Right kidney (tissue), 1 donor: ENCODE measurements at regions not wholly inside any gene's neighbourhood (a gene's known extent, or its start where the extent isn't known, plus 50 kb on each side); places are given as distances from the start of the nearest gene placed in this dataset.
"Not testable (repeated sequence)": the region's sequence is repeated elsewhere in the genome, so short reads cannot be mapped to it uniquely, and the experiment has no call there.

ENCODE experiments used
- DNase-seq: peaks from one replicate; pipeline ENCODE4 v3.0.0-alpha.2; 2016

DNA sequence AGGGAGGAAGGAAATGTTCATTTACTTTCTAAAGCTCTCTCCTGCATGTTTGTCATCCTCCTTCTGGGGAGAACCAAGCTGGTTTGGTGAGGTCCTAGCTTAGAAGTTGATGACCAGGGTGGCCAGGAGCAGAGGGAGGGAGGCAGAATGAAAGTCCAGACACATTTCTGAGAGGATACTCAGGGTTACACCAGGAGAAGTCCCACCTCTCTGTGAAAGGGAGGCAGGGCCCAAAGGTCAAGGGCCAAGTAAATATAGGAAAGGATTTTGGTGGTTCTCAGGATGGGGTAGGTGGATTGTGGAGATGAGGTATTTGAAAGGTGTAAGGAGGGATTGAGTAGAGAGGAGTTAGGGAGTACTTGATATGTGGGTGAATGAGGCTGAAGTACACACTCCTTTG, 58.0 kb upstream of the FBXO11 start:
- no peak for DNase-seq

DNA sequence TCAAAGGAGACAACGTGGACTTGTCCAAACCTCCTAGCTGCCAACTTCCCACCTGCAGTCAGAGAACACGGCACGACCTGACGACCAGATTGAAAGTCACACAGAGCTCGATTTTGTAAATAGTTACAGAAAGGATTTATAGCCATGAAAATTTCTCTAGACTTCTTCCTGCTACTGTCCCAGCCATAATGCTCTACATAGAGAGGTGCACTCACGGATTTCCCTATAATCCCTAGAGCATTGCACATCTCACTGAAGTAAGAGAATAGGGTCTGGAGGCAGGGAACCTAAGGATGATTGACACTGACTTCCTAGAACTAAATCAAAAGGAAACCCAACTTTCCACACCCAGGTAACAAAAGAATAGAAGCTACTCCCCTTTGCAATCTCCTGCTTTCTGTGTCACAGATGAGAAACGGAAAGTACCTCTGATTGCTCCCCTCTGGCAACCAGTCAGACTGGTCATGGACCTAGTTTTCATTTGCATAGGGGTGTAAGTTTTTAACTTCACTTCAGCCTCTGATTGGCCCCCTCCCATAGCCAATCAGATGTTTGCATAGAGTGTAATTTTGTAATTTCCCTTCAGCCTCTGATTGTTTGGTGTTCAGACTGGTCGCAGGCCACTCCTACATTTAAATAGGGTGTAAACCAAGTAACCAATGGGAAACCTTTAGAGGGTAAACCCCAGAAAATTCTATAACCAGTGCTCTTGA, 58.6 kb upstream of the FBXO11 start:
- no peak for DNase-seq

DNA sequence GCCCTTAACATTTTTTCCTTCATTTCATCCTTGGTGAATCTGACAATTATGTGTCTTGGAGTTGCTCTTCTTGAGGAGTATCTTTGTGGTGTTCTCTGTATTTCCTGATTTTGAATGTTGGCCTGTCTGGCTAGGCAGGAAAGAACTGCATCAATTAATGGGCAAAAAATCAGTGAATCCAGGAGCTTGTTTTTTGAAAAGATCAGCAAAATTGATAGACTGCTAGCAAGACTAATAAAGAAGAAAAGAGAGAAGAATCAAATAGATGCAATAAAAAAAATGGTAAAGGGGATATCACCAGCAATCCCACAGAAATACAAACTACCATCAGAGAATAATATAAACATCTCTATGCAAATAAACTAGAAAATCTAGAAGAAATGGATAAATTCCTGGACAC, 70.4 kb upstream of the FBXO11 start:
- DNase-seq, result not testable (repeated sequence)

DNA sequence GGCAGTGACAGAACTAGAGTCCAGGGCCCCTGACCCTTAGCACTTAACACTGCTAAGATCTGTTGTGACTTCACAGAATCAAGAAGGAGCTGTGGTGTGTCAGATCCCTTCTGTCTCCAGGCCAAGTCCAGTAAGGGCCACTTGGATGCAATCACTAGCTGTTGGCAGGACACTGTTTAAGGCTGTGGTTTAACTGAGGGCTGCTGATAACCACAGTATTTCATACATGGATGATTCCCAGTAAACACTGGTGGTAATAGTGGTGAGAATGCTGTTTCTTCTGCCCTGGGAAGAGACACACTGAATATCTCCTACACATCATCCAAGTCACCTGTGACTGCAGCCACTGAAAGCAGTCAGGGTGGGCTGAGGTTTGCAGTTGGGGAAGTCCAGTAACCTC, 77.7 kb upstream of the FBXO11 start:
- DNase-seq, result no peak

DNA sequence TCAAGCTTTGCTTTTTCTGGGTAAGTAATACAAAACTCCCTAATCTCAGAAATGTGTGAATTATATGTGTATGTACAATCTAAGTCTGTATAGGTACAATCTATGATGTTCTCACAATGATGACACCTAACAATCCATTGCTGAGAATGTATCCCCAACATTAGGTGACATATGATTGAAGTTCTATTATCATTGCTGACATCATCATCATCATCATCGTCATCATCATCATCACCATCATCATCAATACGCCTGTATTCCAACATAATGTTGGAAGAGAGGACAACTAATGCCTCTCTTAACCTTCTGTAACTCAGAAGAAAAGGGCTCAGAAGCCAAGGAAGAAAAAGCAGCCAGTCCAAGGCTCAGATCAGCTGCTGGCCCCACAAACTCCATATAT, 84.2 kb upstream of the FBXO11 start:
- DNase-seq, result no peak

DNA sequence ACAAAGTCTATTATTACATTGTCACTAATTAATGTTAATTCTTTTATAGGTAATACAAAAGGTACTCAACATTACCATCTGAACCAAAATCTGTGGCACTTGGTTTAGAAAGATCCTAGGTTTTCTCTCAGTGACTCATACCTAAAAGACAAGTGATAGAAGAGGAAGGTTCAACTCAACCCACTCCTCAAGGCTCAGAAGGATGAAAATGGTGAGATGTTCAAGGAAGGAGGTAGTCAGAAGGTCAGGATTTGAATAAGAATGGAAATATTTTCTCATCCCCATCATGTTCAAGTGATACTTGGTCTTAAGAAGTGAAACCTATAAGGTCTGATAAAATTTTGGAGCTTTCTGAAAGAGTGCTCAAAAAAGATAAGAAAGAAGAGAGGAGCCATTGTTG, 86.4 kb upstream of the FBXO11 start:
- no peak for DNase-seq

DNA sequence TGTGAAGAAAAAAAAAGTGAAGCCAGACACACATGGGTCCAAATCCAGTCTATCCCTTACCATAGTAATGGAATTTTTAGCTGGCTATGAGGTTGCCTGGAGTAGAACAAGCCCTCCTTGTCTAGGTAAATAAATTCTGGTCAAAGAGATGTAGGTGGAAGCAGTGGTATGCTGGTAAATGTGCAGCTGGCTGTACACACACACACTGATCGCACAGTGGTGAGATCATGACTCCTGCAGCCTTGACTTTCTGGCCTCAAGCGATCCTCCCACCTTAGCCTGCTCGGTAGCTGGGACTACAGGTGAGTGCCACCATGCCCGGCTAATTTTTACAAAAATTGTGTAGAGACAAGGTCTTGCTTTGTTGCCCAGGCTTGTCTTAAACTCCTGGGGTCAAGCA, 90.5 kb upstream of the FBXO11 start:
- DNase-seq, result no peak

DNA sequence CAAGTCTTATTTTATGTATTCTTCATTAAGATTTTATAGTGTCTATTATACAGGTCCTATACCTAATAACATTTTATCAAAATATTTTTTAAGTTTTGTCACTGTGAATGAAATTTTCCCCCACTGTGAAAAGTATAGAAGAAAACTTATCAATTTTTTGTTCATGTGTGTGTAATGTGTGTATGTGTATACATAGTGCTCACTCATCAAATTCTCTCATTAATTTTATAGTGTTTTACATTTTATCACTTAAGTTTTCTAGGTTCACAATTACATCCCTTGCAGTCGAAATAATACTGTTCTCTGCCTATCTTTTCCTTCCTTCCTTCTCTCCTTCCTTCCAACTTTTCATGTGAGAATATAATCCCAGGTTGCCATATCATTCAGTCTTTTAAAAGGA, 93.2 kb upstream of the FBXO11 start:
- no peak for DNase-seq

DNA sequence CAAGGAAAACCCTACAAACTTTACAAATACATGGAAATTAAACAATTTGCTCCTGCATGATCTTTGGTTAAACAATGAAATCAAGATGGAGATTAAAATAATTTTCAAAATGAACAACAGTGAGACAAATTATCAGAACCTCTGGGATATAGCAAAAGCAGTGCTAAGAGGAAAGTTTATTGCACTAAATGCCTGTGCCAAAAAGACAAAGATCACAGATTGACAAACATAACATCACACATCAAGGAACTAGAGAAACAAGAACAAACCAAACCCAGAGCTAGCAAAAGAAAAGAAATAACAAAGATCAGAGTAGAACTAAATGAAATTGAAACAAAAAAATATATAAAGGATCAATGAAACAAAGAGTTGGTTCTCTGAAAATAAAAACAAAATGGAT, 95.2 kb upstream of the FBXO11 start:
- no peak for DNase-seq

DNA sequence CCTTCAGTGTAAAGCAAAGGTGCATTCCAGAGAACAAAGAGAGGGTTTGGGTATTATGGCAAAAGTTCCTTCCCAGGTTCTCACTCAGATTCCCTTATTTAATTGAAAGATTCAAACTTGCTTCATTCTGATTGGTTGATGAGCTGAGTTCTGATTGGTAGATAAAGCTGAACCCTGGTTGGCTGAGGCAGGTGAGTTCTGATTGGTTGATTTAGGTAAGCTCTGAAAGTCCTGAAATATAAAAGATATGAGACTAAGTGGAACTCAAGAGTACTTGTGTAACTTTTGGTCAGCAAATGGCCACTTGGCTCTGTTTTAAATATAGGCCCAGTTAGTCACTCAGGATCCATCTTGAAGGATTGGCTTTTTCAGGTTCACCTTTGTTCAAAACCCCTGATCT, 99.8 kb upstream of the FBXO11 start:
- DNase-seq, result no peak

DNA sequence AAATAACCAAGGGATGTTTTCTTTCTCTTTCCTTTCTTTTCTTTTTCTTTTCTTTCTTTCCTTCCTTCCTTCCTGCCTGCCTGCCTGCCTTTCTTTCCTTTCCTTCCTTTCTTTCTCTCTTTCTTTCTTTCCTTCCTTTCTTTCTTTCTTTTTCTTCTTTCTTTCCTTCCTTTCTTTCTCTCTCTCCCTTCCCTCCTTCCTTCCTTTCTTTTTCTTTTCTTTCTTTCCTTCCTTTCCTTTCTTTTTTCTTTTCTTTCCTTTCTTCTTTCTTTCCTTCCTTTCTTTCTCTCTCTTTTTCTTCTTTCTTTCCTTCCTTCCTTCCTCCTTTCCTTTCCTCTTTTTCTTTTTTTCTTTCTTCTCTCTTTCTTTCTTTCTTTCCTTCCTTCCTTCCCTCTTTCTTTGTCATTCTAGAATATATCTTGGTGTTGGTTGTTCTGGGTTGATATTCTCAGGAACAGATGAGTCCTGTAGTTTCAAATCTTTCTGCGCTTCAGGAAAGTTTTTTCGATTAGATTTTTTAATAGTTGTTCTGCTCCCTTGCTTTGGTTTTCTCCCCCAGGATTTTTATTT, 101.5 kb upstream of the FBXO11 start:
- no peak for DNase-seq

DNA sequence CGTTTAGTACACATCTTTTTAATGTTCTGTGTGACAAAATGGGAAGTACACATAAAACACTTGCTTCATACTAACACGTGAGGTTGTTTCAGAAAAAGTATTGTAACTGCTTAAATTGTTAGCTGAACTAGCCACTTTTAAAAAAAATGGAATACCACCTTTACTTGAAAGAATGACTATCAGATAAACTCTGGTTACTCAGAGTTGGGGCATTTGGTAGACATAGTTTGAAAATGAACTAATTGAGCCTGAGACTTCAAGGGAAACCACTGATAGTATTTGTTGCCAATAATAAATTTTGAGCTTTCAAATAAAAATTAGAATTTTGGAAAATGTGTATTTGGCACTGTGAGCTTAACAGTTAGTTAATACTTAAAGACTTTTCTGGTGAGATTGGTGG, 103.0 kb upstream of the FBXO11 start:
- no peak for DNase-seq

DNA sequence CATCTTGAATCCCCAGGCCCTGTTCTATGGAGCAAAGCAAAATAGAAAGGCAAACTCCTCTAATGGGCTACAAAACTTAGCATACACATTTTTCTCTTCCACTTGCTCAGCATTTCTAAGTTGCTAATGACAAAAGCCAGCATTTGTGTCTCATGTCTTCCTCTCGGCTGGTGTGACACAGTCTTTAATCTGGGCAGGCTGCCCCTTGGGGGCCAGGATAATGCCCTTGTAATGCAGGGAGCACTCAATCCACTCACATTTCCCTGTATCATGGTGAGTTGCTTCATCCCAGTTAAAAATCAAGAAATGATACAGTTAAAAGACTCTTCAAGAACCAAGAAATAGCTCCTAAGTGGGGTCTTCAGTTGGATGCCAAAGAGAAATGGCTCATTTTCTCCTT, 109.1 kb upstream of the FBXO11 start:
- DNase-seq, result no peak

DNA sequence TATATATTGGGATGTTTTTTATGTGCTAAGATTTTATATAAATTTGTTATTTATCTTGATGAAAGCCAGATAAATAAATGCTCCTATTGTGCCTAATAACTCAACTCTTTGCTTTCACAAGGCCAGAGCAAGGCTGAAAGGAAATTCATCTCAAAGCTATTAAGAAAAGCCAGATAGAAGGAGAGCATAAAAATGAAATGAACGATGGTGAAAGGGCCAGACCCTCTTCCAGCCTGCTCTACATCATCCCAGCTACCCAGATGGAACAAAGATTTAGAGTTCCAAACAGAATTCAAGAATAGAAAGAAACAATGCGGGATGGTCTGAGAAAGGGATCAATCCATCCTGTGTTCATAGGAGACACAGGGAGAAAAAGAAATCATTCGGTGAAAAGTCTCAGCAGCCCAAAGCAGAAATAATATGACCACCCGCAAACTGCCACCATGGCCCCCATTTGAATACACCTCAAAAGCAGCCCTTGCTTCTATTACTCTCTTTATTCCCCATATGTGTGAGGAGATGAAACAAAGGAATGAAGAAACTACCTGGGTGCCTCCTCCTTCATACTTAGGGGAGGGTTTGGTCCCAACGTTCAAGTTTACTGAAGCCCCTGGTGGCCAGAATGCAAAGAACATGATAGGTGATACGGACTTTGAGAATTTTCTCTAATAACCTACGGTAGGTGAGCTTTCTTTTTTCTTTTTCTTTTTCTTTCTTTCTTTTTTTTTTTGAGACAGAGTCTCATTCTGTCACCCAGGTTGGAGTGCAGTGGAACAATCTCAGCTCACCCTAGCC, 110.1 kb upstream of the FBXO11 start:
- DNase-seq, result no peak

DNA sequence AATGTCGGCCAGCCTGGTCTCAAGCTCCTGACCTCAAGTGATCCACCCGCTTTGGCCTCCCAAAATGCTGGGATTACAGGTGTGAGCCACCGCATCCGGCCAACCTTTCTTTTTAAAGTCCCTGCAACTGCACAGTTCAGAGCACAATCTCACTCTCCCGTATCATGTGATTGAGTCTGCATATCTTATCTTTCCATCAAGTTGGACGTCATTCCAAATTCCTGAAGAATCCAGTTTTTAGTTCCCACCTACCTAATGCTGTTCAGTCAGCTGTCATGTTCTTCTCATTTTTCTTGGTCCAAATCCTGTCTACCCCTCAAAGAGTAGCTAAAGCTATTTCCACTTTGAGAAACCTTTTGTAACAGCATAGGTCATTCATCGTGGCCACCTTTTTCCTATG, 110.8 kb upstream of the FBXO11 start:
- no peak for DNase-seq

DNA sequence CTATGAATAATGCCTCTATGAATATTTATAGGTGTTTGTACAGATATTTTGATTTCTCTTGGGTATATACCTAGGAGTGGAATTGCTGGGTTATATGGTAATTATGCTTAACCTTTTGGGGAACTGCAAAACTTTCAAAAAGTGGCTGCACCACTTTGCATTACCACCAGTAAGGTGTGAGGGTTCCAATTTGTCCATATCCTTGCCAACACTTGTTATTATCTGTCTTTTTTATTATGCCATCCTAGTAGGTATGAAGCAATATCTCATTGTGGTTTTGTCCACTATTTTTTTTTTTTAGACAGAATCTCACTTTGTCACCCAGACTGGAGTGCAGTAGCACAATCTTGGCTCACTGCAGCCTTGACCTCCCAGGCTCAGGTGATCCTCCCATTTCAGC, 112.2 kb upstream of the FBXO11 start:
- no peak for DNase-seq

DNA sequence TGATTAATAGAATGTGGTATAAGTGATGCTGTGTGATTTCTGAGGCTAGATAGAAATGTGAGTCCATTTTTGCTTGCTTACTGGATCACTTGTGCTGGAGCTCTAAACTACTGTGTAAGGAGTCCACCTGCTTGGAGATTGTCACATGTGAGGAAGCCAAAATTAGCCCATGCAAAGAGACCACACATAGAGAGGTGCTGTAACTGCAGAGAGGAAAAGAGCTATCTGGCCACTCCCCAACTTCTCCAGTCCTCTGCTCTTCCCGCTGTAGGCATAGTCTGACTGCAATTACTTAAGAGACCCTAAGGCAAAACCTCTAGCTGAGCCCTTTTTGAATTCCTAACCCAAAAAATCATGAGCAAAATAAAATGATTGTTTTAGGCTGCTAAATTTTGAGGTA, 120.6 kb upstream of the FBXO11 start:
- DNase-seq, result no peak

DNA sequence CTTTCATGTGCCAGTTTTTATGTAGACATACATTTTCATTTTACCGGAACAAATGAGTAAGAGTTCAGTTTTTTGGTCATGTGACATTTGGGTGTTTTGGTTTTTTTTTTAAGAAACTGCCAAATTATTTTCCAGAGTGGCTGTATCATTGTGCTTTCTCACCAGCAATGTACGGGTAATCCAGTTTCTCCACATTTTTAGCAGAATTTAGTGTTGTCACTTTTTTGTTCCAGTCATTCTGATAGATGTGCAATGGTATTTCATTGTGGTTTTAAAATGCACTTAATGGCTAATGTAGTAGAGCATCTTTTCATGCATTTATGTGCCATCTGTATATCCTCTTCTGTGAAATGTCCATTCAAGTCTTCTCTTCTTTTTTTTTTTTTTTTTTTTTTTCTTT, 126.5 kb upstream of the FBXO11 start:
- DNase-seq, result no peak

DNA sequence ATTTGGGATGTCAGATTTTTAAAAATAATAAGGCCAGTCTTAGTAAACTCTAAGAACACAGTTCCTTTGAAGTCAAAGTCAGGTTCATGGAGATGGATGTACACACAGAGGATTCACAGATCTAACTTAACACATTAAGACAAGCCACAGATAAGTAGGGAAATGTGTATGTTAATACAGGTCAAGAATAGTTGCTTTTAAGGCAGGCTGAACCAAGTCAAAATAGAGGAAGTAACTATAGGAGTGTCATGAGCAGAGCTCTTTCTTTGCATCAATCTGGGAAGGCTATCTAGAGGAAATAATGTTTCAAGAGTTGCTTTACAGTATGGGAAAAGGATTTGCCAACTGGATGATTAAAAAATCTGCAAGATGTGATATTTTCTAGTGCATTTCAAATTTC, 128.0 kb upstream of the FBXO11 start:
- no peak for DNase-seq

DNA sequence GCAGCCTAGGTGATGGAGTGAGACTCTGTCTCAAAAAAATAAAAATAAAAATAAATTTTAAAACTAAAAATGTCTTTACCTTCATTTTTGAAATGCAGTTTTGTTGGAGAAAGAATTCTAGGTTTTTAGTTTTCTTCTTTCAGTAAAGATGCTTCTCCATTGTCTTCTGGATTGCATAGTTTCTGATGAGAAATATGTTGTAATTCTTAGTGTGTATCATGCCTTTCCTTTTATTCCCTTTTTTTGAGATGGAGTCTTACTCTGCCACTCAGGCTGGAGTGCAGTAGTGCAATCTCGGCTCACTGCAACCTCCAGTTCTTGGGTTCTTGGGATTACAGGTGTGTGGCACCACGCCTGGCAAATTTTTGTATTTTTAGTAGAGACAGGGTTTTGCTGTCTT, 130.0 kb upstream of the FBXO11 start:
- DNase-seq, result no peak

DNA sequence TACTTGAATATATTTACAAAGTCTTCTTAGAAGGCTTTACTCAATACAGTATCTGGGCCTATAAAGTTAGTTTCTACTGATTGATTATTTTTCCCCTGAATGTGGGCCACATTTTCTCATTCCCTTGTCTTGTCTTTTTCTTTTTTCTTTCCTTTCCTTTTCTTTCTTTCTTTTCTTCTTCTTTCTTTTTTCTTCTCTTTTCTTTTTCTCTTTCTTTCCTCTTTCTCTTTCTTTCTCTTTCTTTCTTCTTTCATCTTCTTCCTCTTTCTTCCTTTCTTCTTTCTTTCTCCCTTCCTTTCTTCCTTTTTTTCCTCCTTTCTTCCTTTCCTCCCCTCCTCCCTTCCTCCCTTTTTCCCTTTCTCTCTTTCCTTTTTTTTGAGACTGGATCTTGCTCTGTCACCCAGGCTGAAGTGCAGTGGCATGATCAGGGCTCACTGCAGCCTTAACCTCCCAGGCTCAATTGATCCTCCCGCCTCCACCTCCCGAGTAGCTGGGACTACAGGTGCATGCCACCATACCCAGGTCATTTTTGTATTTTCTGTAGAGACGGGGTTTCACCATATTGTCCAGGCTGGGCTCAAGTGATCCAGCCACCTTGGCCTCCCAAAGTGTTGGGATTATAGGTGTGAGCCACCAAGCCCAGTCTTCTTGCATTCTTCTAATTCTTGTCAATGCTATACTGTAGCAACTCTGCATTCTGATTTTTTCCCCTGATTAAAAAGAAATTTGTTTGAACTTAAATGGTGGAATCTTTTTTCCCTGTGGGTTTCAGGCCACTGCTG, 133.1 kb upstream of the FBXO11 start:
- DNase-seq, result no peak

DNA sequence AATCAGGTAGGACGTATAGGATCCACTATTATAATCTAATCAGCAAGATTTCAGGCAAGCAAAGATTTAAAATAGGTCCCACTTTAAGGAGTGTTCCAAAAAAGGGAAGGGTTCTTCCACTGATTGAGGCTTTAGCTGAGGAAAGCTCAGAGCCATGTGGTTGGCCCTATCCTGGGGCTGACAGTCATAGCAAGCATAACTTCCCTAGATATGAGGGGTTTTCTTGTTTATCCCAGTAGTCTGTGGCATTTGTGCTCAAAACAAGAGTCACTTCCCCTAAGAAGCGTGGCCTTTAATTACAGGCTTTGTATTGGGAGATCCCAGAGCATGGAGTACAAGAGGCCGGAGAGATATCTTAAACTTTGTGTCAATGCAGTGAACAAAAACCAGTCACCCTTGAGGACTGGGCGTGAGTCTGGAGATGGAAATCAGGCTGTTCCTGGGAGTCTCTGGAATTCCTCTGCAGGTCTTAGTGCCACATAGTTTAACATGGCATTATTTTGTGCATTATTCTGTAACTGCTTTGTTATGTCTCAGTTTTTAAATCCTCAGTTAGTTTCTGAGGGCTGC, 136.9 kb upstream of the FBXO11 start:
- no peak for DNase-seq

DNA sequence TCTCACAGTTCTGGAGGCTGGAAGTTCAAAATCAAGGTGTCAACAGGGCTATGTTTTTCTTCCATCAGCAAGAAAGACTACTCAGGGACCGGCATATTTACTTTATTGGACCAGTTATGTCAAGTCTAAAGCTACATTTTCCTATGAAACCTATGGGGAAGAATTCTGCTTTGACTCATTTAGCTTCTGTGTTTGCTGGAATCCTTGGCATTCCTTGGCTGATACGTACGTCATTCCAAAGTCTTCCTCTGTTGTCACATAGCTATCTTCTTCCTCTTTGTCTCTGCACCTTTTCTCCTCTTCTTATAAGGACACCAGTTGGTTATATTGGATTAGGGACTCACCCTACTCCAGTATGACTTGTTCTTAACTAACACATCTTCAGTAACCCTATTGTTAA, 137.4 kb upstream of the FBXO11 start:
- no peak for DNase-seq
